ENCODE measurements at regions not wholly inside any gene's neighbourhood (a gene's known extent, or its start where the extent isn't known, plus 50 kb on each side); places are given as distances from the start of the nearest gene placed in this dataset.

GRCh38 chrX:4185086-4185485 lies 471.6 kb upstream of the PRKX start:
- no peak for FAIRE-seq
- DNase-seq (ENCODE audit: insufficient read length, low spot score), result no peak

- FAIRE-seq (no peak), DNase-seq (ENCODE audit: insufficient read length, low spot score) (no peak)
These were observed 469.0 kb upstream of the PRKX start for GRCh38 chrX:4182408-4182806.

- DNase-seq (ENCODE audit: insufficient read length, low spot score), result no peak
- no peak for FAIRE-seq
These were observed 468.4 kb upstream of the PRKX start for GRCh38 chrX:4181782-4182407.

GRCh38 chrX:4179031-4179430 lies 465.6 kb upstream of the PRKX start:
- FAIRE-seq (no peak), DNase-seq (ENCODE audit: insufficient read length, low spot score) (no peak)

GRCh38 chrX:4175221-4175620 lies 461.8 kb upstream of the PRKX start:
- DNase-seq (ENCODE audit: insufficient read length, low spot score) (no peak), FAIRE-seq (no peak)

GRCh38 chrX:4173743-4174142 lies 460.3 kb upstream of the PRKX start:
- no peak for FAIRE-seq
- no peak for DNase-seq (ENCODE audit: insufficient read length, low spot score)

GRCh38 chrX:4151798-4152197 lies 438.3 kb upstream of the PRKX start:
- DNase-seq (ENCODE audit: insufficient read length, low spot score), result no peak
- FAIRE-seq, result no peak

- FAIRE-seq (no peak), DNase-seq (ENCODE audit: insufficient read length, low spot score) (no peak)
These were observed 436.8 kb upstream of the PRKX start for GRCh38 chrX:4150259-4150658.

GRCh38 chrX:4129626-4130025 lies 416.2 kb upstream of the PRKX start:
- FAIRE-seq (no peak), DNase-seq (ENCODE audit: insufficient read length, low spot score) (no peak)

GRCh38 chrX:4118666-4119530 lies 405.4 kb upstream of the PRKX start:
- DNase-seq (ENCODE audit: insufficient read length, low spot score) (no peak), FAIRE-seq (no peak)

GRCh38 chrX:4110964-4111363 lies 397.5 kb upstream of the PRKX start:
- no peak for FAIRE-seq
- DNase-seq (ENCODE audit: insufficient read length, low spot score), result no peak

- FAIRE-seq (no peak), DNase-seq (ENCODE audit: insufficient read length, low spot score) (no peak)
These were observed 381.5 kb upstream of the PRKX start for GRCh38 chrX:4094926-4095325.

- FAIRE-seq, result no peak
- no peak for DNase-seq (ENCODE audit: insufficient read length, low spot score)
These were observed 377.8 kb upstream of the PRKX start for GRCh38 chrX:4091046-4091760.

- DNase-seq (ENCODE audit: insufficient read length, low spot score) (no peak), FAIRE-seq (no peak)
These were observed 346.4 kb upstream of the PRKX start for GRCh38 chrX:4059893-4060292.

GRCh38 chrX:4043951-4044350 lies 330.5 kb upstream of the PRKX start:
- DNase-seq (ENCODE audit: insufficient read length, low spot score) (no peak), FAIRE-seq (no peak)

- DNase-seq (ENCODE audit: insufficient read length, low spot score) (no peak), FAIRE-seq (no peak)
These were observed 322.4 kb upstream of the PRKX start for GRCh38 chrX:4035874-4036273.

- no peak for FAIRE-seq
These were observed 314.7 kb upstream of the PRKX start for GRCh38 chrX:4028151-4028550.

GRCh38 chrX:4005281-4005680 lies 291.8 kb upstream of the PRKX start:
- FAIRE-seq, result no peak
- no peak for DNase-seq (ENCODE audit: insufficient read length, low spot score)

More at GRCh38 chrX:4028151-4028550, 314.7 kb upstream of the PRKX start:
- no peak for DNase-seq (ENCODE audit: insufficient read length, low spot score)

- no peak for FAIRE-seq
- no peak for DNase-seq (ENCODE audit: insufficient read length, low spot score)
These were observed 291.4 kb upstream of the PRKX start for GRCh38 chrX:4004822-4005221.

- FAIRE-seq (no peak), DNase-seq (ENCODE audit: insufficient read length, low spot score) (no peak)
These were observed 280.9 kb upstream of the PRKX start for GRCh38 chrX:3994315-3994714.

GRCh38 chrX:3990569-3990968 lies 277.1 kb upstream of the PRKX start:
- no peak for FAIRE-seq

More at GRCh38 chrX:3990569-3990968, 277.1 kb upstream of the PRKX start:
- no peak for DNase-seq (ENCODE audit: insufficient read length, low spot score)

Measured in HTR-8/SVneo (cell line).